ENCODE measurements at regions not wholly inside any gene's neighbourhood (a gene's known extent, or its start where the extent isn't known, plus 50 kb on each side); places are given as distances from the start of the nearest gene placed in this dataset.

DNA sequence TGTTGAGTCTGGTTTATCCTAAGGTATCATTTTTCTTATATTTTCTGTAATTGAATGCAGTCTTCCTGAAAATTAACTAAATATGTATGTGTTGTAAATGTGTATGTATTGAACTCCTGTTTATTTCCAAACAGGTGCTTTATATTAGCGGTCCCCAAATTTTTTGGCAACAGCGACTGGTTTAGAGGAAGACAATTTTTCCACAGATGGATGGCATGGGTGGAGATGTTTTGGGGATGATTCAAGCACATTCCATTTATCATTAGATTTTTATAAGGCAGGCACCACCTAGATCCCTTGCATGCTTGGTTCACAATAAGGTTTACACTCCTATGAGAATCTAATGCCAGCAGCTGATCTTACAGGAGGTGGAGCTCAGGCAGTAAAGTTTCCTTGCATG is 210.5 kb upstream of the ANO3 start:
- DNase-seq = no peak

DNA sequence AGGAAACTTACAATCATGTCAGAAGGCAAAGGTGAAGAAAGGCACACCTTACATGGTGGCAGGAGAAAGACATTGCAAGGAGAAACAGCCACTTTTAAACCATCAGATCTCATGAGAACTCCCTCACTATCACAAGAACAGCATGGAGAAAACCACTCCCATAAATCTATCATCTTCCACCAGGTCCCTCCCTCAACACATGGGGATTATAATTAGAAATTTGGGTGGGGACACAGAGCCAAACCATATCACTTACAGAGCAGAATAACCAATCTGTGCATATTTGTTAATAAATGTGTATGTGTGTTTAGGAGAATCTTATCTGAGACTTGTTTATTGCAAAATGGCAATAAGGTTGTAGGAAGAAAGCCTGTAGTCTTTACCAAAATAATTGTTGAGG is 205.2 kb upstream of the ANO3 start:
- no peak for DNase-seq

DNA sequence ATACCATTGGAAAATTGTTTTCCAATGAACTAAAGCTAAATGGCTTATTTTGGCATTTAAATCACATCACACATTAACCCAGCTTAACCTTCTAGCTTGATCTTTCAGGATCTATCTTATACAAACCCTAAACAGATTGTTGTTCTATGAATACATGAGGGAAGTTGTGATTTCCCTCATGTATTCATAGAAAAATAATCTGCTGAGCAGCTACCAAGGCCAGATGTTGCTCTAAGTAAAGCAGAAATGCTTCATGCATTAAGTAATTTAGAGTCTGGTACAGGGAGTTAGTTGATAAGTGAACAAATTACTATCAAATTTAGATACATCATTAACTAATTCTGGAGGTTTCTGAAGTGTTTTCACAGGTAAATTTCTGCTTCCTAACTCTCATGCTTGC is 204.6 kb upstream of the ANO3 start:
- DNase-seq = no peak

DNA sequence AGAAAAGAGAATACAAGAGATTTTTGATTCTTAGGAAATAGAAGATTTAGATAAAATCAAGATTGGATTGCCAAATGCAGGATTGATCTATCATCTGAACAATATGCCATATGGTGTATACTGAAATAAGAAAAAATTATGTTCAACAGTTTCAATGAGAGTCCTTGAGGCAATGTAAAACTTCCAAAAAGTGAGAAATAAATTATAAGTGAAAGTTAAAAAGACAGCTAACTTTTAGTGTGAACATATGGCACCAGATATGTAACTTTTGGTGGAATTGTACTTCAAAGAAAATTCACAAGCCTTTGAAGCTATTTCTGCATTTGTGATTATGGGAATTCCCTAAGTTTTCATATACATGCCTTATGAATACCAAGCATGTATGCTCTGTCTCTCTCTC is 200.5 kb upstream of the ANO3 start:
- no peak for DNase-seq

DNA sequence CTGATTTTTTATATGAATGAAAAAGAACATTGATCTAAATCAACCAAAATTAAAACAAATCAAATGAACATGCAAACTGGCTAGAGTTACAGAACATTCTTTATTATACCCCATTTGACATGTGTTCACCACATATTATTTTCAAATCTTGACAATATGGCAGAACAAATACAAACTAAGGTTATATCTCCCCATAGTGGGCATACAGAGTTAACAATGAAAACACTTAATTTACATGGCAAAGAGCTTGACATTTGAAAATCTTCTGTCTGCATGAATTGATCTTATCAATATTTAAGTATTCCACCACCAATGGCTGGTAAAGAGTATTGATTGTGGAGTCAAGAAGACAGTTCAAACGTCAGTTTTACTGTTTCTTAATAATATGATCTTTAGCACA is 197.9 kb upstream of the ANO3 start:
- no peak for DNase-seq

DNA sequence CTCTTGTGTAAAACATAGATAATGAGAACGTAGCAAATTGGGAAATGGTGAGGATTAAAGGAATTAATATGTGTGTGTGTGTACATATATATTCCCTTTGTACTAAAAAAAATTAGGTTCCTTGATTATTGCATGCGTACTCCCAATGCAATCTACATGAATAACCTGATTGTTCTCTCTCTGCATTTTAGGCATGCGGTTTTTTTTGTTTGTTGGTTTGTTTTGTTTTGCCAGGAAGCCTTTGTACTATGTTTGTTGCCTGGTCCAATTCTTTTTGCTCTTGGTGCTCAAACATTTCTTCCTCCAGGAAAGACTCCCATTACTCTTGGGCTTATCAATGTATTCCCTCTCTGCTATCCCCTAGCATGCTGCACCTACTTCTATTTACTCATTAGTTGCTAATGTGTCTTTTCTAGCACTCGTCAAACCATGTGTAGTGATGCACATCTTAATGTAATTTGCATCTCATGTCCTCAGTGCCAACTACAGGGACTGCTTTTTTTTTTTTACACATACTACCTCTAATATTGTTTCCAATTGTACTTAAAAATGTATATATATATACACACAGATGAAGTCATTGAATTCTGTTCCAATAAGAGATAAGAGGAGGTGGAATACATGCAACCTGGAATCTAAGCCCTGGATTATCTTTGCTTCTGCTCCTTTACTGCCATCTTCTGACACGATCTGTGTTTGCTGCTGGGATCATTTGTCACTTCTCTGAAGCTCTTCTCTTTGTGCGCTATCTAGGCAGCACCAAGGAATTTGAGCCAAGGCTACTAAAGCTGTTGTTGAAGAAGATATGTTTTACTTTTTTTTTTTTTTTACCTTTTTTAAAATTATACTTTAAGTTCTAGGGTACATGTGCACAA is 197.2 kb upstream of the ANO3 start:
- DNase-seq = no peak

DNA sequence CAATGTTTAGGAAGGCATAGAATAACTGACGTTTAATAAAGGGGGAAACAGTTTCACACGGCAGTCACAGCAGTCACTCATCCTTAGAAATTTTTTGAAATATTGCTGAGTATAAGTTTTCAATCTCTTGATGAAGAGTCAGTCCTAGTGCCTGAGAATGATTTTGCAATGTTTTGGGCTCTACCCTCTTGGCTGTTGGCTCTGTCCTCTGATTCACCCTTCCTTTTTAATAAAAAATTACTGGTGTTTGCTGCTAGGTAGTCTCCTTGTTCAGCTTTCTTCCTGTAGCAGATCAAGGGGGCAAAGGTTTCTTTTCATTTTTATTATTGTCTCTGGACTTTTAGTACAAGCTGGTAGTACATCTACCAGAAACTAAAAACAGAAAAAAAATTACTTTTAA is 194.3 kb upstream of the ANO3 start:
- DNase-seq = no peak

DNA sequence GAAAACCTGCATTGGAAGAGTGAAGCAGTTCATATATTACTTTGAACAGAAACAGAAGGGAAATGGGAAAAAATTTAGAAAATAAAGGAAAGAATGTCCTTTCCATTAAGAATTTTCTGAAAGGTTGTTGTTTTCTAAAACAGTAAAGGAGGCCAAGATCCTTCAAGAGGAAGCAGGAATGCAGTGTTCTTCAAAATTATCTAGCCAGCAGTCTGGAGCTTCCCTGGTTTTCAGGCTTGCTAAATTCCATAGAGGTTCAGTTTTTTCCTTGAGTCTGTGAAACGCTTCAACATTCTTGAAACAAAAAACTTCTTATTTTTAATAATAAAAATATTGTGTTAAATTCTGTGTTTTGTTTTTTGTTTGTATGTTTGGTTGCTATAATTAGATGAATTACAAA is 189.0 kb upstream of the ANO3 start:
- no peak for DNase-seq

DNA sequence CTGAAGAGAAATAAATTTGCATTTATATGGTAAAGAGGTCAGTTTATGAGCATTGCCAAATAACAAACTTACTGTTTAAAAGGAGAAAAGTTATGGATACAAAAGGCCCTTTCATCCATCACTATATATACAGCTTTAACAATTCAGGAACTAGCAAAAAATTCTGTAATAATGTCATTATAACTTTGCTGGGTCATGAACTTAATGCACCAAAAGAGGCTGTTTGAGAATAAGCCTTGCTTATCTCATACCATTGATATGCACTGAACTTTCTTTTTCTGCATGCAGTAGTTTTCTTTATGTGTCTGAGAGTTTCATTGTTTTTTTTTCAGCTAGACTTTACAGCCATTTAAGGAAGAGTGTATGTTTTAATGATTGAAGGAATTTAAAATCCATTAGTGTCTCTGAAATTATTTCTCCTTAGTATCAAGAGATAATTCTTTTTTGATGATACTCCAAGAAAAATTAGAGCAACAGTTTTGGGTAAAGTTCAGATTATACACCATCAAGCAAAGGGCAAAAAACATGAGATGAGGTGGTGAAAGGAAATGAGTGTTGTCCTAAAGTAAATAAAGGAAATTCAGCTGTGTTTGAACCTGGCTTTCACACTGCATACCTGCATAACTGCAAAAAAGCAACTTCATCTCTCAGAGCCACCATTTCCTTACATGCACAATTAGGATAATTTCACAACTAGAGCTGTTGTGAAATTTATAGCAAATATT is 188.2 kb upstream of the ANO3 start:
- no peak for DNase-seq

DNA sequence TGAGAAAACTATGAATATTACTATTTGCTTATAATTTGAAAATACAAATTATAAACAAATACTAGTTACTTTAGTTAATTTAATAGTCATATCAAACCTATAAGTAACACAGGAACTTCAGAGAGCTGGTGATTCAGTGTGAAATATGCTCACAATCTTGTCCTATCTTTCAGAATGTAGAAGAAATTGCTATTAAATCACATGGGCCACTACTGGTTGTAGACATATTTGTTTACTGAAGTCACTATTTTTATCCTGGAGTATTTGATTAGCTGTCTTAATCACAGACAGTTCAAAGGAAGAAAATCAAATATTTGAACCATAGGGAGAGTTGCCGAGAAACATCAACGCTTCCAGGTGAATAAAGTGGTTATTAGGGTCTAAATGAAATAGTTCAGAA is 187.6 kb upstream of the ANO3 start:
- DNase-seq = no peak

DNA sequence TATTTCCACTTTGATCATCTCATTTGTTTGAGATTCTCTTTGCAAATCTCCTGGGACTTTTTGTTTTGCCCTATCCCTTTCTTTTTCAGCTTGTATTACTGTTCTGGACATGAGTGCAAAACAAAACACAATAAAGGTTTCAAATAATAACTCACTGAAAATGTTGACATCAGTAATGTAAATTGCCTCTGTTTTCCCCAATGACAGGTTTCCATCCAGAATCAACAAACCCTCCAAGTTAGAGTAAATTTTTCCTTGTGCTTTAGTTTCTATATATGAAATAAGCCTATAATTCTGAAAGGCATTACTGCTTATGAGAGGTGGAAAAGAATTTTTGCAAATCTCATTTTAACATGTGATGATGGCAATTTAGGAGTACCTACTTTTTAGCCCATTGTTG is 187.0 kb upstream of the ANO3 start:
- no peak for DNase-seq

DNA sequence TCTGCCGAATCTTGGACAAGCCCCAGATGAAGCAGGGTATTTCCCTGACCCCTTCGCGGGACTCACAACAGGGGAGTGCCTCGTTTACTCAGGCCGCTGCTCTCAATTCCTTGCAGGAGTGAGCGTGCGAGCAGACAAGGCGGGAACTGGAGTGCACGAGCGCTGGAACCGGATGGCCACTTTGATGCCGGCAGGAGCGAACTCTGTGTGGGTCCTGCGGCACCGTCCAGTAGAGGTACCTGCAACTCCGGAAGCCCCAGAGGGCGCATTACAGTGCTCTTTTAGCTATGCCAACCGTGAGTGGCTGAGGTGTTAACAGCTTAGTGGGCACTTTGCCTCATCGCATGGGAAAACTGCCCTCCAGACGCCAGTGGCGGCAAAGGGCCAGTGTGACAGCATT is 182.3 kb upstream of the ANO3 start:
- DNase-seq = no peak

DNA sequence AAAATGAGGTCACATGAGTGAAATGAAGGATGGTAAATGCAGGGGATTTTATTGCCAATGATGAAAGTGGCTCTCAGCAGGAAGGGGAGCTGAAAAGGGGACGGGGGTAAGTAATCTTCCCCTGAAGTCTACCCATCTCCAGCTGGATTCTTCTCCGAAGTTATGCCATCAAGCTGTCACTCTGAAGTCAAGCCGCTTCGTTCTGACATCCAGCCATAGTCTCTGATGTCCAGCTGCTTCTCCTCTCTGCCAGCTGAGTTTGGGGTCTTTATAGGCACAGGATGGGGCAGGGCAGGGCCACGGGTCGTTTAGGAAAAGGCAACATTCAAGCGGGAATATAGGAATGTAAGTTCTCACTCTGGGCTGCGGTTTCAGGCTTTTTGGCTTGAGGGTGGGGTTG is 181.9 kb upstream of the ANO3 start:
- DNase-seq = no peak

DNA sequence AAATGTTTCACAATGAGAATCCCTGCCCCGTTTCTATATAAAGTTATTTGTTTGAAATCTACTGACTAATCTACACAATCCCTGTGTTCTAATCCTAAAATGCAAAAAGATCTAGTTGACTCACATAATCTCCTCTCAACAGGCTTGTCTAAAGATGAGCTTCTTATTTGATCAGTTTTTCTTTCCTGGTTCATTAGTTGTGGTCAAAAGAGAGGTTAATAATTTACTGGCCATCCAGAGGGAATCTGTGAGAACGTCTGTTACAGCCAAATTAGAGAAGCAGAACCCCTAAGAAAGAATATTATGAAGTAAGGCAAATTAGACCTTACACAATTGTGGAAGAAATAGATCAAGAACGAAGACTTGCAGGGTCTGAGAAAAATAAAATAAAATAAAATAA is 173.7 kb upstream of the ANO3 start:
- DNase-seq = no peak

DNA sequence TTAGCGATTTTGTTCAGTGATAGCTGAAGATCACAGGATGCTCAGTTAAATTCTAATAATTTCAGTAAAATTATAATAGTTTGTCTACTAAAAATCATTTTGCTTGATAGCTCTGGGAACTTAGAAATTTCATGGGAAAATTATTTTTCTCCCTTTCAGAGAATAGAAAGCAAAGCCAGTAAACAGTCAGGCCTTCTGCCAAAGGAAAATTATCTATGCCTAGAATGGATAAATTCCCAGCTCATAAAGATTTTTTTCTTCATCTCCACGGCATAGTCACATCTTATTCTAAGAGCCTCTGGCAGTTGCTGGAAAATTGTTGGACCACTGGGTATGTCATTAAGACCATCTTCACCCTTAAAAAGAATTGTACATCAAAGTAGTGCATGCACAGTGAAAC is 169.6 kb upstream of the ANO3 start:
- no peak for DNase-seq

DNA sequence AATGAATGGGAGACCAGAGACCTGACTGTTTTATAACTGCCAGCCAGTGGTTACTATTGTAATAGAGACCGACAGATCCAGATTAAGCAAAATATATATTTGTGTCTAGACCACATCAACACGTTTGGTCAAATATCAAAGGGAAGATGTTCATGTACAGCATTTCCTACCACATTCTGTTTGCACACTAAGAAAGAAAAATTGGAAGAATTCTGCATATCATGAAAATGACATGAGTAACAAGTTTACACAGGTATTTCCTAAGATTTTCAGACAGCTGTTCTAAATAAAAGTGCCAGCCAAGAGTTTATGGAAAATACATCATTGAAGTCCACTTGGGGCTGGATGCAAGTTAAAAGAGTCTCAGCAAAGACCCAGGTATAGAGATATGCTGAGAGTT is 145.5 kb upstream of the ANO3 start:
- no peak for DNase-seq

DNA sequence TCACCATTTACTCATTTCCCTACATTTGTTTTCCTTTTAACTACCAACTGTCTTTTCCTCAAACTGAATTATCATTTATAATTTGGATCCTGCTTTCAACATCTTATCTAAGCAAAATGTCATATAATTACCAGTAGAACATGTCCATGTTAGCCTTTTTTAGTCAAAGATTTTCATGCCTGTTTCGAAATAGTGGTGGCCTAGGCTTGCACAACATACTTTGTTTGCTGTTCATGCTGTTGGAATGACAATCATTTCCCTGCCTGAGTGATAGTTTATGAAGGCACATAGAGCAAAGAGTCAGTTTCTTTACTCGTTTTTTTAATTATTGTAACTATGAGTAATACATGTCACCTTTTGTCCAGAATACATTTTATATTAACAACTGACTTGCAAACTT is 144.3 kb upstream of the ANO3 start:
- no peak for DNase-seq

DNA sequence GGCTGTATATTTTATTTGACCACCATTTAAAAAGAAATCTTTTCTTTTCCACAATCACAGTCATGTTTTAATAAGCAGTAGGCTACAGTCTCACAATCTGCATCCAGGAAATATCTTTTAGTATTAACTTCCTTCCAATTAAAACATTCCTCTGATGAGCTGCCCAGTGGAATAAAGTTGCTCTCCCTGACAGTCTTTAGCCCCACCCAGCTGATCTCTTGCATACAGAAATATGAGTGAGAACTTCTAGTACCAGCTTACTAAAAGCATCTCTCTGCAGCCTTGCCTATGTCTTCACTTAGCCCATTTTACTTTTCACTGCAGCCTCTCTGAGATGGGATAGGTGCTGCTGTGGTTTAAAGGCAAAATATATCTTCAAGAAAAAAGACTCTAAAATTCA is 143.4 kb upstream of the ANO3 start:
- no peak for DNase-seq

DNA sequence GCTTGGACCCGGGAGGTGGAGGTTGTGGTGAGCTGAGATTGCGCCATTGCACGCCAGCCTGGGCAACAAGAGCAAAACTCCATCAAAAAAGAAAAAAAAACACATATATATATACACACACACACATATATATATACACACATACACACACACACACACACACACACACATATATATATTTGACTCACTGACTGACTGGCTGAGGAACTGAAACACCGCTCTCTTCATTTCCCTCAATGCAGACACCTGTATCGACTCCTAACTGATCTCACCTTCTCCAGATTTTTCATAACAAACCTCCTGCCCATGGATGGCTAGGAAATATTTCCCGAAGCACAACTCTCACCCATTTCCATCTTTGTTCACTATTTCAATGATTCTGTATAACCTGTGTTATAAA is 140.7 kb upstream of the ANO3 start:
- no peak for DNase-seq

DNA sequence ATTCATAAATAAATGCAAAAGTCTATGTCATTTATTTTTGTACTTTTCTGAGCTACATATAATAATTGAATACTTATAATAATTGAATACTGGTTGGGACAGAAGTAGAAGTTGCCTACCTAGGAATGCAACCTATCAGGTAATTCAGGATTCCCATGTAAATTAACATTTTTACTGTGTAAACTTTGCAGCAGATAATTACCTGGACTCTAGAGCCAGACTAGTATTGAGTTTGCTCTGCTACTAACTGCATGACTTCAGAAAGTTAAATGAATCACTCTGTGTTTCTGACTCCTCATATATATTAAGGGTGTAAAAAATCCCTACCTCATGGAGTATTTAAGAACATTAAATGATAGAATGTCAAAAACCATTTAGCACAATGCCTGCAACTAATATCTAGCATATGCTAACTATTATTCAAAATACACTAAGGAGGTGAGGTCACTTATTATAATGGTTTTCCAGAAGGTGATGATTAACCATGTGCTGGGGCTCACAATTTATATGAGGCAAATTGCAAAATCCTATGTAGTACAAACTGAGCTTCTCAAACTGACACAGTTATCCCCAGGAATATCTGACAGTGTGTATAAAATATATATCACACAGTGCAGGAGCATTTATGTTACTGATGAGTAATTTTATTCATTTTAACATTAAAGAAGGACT is 138.1 kb upstream of the ANO3 start:
- no peak for DNase-seq

DNA sequence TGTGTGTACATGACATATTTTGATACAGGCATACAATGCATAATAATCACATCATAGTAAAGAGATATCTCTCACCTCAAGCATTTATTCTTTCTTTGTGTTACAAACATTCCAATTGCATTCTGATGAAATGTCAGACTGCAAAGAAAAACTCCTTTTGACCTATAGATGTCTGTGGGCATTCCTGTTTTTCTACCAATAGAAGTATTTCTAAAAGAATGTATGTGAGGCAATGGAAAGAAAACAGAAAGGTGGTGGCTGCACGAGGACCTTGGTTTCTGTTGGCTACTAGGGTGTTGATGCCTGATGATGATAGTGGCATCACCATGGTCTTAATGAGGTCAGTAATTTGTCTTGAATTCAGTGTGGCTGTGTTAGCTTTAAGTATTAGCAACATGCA is 137.0 kb upstream of the ANO3 start:
- DNase-seq = no peak

DNA sequence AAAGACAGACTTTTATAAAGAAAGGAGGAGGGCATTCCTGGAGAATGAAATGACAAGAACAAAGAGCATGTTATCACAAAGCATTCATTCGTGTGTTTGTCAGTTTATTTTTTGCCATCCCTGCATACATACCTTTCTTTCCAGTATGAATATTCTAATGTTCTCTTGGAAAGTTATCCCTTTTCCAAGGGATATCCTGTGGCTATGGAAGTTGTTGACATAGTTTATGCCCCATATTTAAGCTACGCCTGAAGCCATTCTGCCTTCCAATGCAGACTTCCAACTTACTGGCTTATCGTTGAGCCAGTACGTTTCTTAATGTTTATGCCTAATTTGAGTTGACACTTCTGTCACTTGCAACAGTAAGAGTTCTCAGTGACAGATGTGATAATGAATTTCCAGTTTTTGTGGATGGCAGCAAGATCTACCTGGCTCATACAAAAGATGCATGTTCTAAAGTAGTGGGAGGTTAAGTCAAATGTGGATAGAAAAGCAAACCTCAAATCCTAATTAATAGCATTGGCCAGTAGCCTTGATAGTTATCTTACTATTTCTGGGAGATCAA is 133.3 kb upstream of the ANO3 start:
- DNase-seq = no peak

DNA sequence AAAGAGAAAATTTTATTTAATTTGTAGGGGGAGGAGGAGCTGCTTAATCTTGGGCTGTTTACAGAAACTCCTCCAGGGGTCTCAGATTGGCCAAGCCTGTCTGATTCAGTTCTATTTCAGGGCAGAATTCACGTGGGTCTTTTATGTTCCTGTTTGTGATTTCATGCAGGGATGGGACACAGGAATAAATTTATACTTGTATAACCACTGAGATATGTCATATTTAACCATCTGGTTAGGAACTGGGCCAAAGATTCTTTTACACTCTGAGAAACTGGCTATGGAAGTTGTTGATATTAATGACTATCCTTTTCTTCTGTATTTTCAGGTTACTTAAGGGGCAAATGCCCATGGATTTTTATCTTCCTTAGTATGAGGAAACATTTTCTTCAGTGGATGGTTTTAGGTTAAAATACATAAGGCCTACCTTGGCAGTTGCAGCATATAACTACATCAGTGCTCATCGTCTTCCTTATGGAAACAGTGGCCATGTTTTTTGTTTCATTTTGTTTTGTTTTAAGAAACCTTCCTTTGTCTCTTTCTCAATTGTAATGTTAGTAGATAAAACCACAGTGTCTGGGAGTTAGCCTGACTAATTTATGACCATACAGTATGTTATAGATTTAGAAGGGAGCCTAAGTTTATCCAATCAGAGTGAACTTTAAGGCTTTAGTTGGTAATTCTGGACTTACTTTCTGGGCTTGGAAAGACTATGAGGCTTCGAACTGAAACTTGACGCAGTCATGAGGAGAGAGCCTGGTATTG is 132.4 kb upstream of the ANO3 start:
- DNase-seq = no peak

All from stimulated activated CD4-positive, alpha-beta T cell treated with anti-CD3 and anti-CD28 coated beads, Interleukin-2, amount 100 ng/mL, for 24 hours (primary cell).